CD4-positive, alpha-beta T cell treated with Interferon gamma for 1 hour (primary cell): ENCODE measurements at regions not wholly inside any gene's neighbourhood (a gene's known extent, or its start where the extent isn't known, plus 50 kb on each side); places are given as distances from the start of the nearest gene placed in this dataset.
"Not testable (repeated sequence)": the region's sequence is repeated elsewhere in the genome, so short reads cannot be mapped to it uniquely, and the experiment has no call there.

Source experiments
- DNase-seq: peaks from one replicate; pipeline ENCODE4 v3.0.0-alpha.2; 2020

DNA sequence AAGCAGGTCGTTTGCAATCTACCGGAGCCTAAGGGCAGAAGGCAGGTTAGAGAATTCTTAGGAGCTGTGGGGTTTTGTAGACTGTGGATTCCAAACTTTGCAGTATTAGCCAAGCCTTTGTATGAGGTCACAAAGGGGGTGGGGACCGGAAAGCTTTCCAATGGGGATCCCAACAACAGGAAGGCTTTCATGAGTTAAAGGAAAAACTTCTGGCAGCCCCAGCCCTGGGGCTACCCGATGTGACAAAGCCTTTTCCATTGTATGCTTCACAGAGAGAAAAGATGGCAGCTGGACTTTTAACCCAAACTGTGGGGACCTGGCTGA is 199.2 kb upstream of the PZP start:
- DNase-seq, result not testable (repeated sequence)

- no peak for DNase-seq
These were observed 198.6 kb upstream of the PZP start for GRCh38 chr12:9406564-9407424.

DNA sequence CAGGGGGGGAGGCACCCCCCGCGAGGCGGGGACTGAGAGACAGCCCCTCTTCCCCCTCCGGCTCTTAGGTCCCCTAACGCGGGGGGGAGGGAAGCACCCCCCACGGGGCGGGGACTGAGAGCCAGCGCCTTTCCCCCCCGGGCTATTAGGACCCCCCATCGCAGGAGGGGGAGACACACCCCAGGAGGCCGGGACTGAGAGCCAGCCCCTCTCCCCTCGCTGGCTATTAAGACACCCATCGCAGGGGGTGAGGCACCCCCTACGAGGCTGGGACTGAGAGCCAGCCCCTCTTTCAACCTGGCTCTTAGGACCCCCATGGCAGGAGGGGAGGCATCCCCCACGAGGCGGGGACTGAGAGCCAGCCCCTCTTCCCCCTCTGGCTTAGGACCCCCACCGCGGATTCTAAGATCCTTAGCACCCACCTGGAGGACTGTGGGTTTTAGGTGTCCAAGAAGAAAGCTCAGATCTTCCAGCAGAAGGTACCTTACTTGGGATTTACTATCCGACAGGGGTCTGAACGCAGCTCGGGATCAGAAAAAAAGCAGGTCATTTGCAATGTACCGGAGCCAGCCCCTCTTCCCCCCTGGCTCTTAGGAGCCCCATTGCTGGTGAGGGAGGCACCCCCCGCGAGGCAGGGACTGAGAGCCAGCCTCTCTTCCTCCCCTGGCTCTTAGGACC is 197.8 kb upstream of the PZP start:
- DNase-seq, result no peak

- no peak for DNase-seq
These were observed 196.5 kb upstream of the PZP start for GRCh38 chr12:9404469-9405260.

DNA sequence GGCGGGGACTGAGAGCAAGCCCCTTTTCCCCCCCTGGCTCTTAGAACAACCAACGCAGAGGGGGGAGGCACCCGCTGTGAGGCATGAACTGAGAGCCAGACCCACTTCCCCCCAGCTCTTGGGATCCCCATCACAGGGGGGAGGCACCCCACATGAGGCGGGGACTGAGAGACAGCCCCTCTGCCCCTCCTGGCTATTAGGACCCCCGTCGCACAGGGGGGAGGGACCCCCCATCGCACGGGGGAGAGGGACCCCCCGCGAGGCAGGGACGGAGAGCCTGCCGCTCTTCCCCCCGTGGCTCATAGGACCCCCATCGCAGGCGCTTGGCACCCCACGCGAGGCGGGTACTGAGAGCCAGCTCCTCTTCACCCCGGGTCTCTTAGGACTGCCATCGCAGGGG is 195.8 kb upstream of the PZP start:
- no peak for DNase-seq

- DNase-seq, result not testable (repeated sequence)
These were observed 194.3 kb upstream of the PZP start for GRCh38 chr12:9402432-9403040.

DNA sequence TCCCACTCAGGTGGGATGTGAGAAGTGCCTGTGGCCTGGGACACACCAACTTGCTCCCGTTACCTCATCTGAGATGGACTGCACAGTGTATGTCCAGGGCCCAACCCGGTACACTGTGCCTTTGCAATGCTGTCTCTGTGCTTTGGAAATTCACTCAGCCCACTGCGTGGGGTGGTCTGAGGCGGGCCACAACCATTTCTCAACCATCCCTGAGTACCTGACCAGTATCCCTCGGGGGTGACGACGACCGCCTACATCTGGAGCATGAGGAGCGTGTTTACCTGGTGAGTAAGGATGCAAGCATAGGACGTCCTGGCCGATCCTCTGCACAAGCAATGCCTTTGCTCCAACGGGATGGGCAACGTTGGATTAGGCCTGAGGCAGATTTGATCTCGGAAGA is 188.2 kb upstream of the PZP start:
- not testable (repeated sequence) for DNase-seq

DNA sequence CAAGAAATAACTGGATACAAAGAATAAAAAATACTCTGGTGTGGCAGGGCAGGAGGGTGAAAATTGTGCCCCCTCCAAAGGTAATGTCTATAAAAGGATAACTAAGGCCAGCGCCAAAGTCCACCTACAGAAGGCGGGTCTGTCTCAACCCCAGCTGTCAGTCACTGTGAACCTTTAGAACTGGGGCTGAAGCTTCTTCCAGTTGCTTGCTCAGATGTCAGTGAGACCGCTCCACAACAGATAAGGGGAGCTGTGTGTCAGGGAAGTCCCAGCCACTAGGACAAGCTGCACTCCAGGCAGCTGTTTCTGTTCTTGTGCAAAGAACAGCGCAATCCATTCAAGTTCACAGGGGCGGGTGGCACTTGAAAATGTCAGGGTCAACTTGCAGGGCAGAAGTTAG is 187.0 kb upstream of the PZP start:
- DNase-seq, result not testable (repeated sequence)

- no peak for DNase-seq
These were observed 184.6 kb upstream of the PZP start for GRCh38 chr12:9392842-9393241.

GRCh38 chr12:9391815-9392214 is 183.6 kb upstream of the PZP start:
- DNase-seq, result no peak

GRCh38 chr12:9390761-9391160 is 182.6 kb upstream of the PZP start:
- DNase-seq, result no peak

GRCh38 chr12:9389796-9390195 is 181.6 kb upstream of the PZP start:
- DNase-seq, result no peak

DNA sequence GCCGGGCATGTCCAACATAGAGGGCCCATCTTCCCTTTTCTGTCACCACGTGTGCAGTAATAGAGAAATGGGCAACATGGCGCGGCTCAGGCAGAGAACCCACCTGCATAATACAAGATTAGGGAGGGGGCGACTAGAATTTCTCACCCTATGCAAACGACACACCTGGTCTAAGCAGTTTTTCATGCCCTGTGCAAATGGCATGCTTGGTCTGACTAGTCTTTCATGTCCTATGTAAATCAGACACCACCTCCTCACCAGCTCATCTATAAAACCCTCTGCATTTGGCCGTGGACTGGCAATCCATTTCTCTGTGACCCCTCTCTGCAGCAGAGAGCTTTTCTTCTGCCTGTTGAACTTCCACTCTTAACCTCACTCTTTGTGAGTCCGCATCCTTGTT is 180.2 kb upstream of the PZP start:
- DNase-seq, result no peak

DNA sequence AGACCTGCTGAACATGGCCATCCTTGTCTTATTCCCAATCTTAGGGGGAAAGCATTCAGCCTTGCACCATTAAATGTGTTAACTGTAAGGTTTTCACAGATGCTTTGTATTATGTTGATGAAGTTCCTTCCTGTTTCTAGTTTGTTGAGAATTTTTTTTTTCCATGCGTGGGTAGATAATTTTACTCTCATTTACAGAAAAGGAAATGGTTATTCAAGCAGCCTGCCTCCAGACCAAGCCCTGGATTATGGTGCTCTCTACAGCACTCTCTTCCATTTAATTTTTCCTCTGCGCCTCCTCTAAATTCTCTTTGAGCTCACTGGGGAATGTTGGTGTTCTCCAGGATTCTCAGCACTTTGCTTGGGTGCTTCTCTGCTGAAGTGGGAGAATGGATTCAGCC is 179.3 kb upstream of the PZP start:
- DNase-seq, result no peak

DNA sequence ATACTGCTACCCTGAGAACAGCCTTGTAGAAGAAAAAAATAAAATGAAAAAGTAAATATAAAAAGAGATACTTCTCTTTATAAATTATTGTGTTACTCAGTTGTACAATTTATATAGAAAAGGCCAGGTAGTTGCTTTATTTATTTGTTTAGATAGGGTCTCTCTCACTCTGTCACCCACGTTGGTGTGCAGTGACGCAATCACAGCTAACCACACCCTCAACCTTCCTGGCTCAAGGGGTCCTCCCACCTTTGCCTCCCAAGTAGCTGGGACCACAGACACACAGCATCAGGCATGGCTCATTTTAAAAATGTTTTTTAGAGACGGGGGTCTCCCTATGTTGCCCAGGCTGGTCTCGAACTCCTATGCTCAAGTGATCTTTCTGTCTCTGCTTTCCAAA is 175.4 kb upstream of the PZP start:
- no peak for DNase-seq

DNA sequence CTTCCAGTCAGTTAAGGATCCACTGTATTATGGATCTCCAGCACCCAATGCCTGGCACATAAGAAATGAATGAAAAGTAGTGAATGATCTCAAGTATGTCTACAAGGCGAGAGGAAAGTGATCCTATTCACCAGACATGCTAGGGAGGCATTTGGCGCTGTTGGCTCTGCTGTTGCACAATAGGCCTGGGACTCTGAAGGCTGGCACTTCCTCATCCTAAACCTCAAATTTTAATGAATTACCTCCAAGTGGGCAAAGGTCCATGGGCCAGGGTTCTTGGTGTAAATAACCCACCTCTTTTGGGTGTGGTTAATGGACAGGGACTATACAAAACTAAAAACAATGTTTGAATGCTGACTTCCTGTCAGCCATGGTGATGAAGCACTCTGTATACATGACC is 173.4 kb upstream of the PZP start:
- no peak for DNase-seq

- no peak for DNase-seq
These were observed 172.5 kb upstream of the PZP start for GRCh38 chr12:9380650-9381049.

- no peak for DNase-seq
These were observed 171.0 kb upstream of the PZP start for GRCh38 chr12:9379023-9379742.

DNA sequence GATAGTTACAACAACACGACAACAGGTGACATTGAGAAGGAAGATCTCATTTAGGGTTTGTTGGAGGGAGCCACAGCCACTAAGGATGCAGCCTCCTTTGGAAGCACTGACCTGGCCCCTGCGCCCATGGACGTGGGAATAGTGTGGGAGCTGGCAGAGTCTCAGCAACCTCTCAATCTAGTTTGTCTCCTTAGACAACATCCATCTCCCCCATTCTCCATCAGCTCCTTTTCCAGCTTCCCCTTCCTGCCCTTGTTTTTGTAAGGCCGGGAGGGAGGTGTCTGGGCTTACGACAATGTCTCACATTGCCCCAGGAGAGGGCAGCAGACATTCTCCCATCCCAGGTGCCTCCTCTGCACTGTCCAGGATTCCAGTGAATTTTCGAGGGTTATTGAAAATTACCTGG is 170.2 kb upstream of the PZP start:
- no peak for DNase-seq

DNA sequence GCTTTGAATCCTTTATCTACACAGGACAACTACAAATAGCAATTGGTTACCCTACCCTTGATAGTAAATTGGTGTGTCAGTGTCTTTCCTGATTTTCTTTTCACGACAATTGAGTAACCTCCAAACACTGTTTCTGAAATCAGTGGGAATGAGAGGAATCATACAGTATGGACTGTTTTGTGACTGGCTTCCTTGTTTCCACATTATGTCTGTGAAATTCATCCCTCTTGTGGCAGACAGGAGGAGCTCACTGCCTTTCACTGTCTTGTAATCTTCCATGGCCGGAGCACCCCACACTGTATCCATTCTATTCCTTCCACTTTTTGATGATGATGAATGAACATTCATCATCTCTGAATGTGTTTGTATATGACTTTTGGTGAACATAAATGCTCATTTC is 164.0 kb upstream of the PZP start:
- DNase-seq, result no peak

- DNase-seq, result no peak
These were observed 159.6 kb upstream of the PZP start for GRCh38 chr12:9367828-9368227.

- DNase-seq, result no peak
These were observed 159.0 kb upstream of the PZP start for GRCh38 chr12:9367201-9367600.

DNA sequence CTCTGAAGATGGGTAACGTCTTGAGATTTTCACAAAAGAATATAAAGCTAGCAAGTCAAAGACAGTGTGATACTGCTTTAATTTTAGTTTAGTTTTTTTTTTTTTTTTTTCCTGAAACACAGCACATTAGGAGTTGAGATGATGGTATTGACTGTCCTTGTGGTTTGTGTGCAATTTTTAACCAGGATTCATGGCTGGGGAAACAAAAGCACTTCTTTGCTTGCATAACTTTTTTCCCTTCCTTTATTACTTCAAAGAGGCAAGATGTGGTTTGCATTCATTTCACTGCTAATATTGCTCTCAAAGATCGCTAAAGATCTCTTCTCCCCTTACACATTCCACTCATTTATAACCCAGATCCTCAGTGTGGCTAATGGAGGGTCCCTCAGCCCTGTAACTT is 157.1 kb upstream of the PZP start:
- no peak for DNase-seq
